NT2/D1 (cell line): ENCODE measurements at regions not wholly inside any gene's neighbourhood (a gene's known extent, or its start where the extent isn't known, plus 50 kb on each side); places are given as distances from the start of the nearest gene placed in this dataset.

Source experiments
- DNase-seq: peaks from one replicate; pipeline ENCODE4 v3.0.0-alpha.2; 2011; ENCODE audit warnings: low read depth, low spot score
- H3K27me3 ChIP-seq: 2 replicates; pipeline ENCODE4 v1.6.0; 2011; ENCODE audit warnings: mild to moderate bottlenecking; ENCODE audit not compliant: insufficient read length, insufficient read depth
- H3K36me3 ChIP-seq: 2 replicates; pipeline ENCODE4 v1.6.1; 2011; ENCODE audit warnings: mild to moderate bottlenecking, low read length, mixed read lengths; ENCODE audit not compliant: insufficient read depth, insufficient read length
- H3K4me1 ChIP-seq: 2 replicates; pipeline ENCODE4 v1.5.1; 2011; ENCODE audit not compliant: insufficient read depth, insufficient read length
- H3K4me3 ChIP-seq: 2 replicates; pipeline ENCODE4 v1.5.1; 2011; ENCODE audit warnings: low read depth; ENCODE audit not compliant: insufficient read length
- H3K9ac ChIP-seq: 2 replicates; pipeline ENCODE4 v1.6.0; 2011; ENCODE audit warnings: low read depth; ENCODE audit not compliant: insufficient read length
- H3K9me3 ChIP-seq: 2 replicates; pipeline ENCODE4 v1.5.1; 2011; ENCODE audit warnings: mild to moderate bottlenecking, low read length; ENCODE audit not compliant: insufficient read depth
- SUZ12 ChIP-seq: IDR thresholded peaks from 2 replicates; pipeline ENCODE4 v1.6.1; 2011; ENCODE audit not compliant: insufficient read length, insufficient read depth; ENCODE audit errors: extremely low read depth
- YY1 ChIP-seq: IDR thresholded peaks from 2 replicates; pipeline ENCODE4 v1.6.1; 2011; ENCODE audit not compliant: insufficient read length, insufficient read depth
- ZNF274 ChIP-seq: IDR thresholded peaks from 2 replicates; pipeline ENCODE4 v1.6.1; 2011; ENCODE audit warnings: mild to moderate bottlenecking, low read depth, low read length

- Histone ChIP-seq H3K27me3 (no peaks in the 10 kb centered on the region), H3K4me3 (no peak overlapping the region), H3K9me3 (no peaks in the 10 kb centered on the region), H3K4me1 (no peaks in the 10 kb centered on the region), H3K36me3 (no peaks in the 10 kb centered on the region), H3K9ac (no peak overlapping the region)
- TF ChIP-seq SUZ12: no peak
- TF ChIP-seq YY1: no peak
- TF ChIP-seq ZNF274: no peak
- DNase-seq: no peak
These were observed 121.9 kb upstream of the ARHGEF3 start for GRCh38 chr3:56923526-56924224.

GRCh38 chr3:56921573-56922453, 120.1 kb upstream of the ARHGEF3 start:
- Histone ChIP-seq H3K9me3 (no peaks in the 10 kb centered on the region), H3K4me1 (peaks cover 2% of the 10 kb centered on the region), H3K27me3 (no peaks in the 10 kb centered on the region), H3K4me3 (no peak overlapping the region), H3K36me3 (no peaks in the 10 kb centered on the region), H3K9ac (no peak overlapping the region)
- no peak for TF ChIP-seq YY1
- no peak for TF ChIP-seq SUZ12
- TF ChIP-seq ZNF274: no peak
- no peak for DNase-seq

- H3K27me3 ChIP-seq: no peaks in the 10 kb centered on the region
- no peaks in the 10 kb centered on the region for H3K9me3 ChIP-seq
- no peak for DNase-seq
- no peak overlapping the region for H3K4me3 ChIP-seq
- H3K4me1 ChIP-seq: peaks cover 5% of the 10 kb centered on the region
- H3K36me3 ChIP-seq: no peaks in the 10 kb centered on the region
- TF ChIP-seq YY1 (no peak), SUZ12 (no peak), ZNF274 (no peak)
- no peak overlapping the region for H3K9ac ChIP-seq
These were observed 118.0 kb upstream of the ARHGEF3 start for GRCh38 chr3:56919797-56920195.

GRCh38 chr3:56919137-56919796, 117.5 kb upstream of the ARHGEF3 start:
- Histone ChIP-seq H3K4me3 (no peak overlapping the region), H3K9ac (no peak overlapping the region), H3K9me3 (no peaks in the 10 kb centered on the region), H3K27me3 (no peaks in the 10 kb centered on the region), H3K36me3 (no peaks in the 10 kb centered on the region), H3K4me1 (peaks cover 5% of the 10 kb centered on the region)
- DNase-seq: no peak
- TF ChIP-seq ZNF274: no peak
- TF ChIP-seq SUZ12: no peak
- TF ChIP-seq YY1: no peak

- H3K27me3 ChIP-seq: no peaks in the 10 kb centered on the region
- H3K36me3 ChIP-seq: no peaks in the 10 kb centered on the region
- peaks cover 5% of the 10 kb centered on the region for H3K4me1 ChIP-seq
- no peaks in the 10 kb centered on the region for H3K9me3 ChIP-seq
- H3K9ac ChIP-seq: no peak overlapping the region
- TF ChIP-seq YY1: no peak
- no peak for TF ChIP-seq SUZ12
- TF ChIP-seq ZNF274: no peak
- DNase-seq: no peak
- no peak overlapping the region for H3K4me3 ChIP-seq
These were observed 116.4 kb upstream of the ARHGEF3 start for GRCh38 chr3:56918111-56918568.

GRCh38 chr3:56917361-56918110, 115.8 kb upstream of the ARHGEF3 start:
- no peak for DNase-seq
- H3K4me1 ChIP-seq: peaks cover 5% of the 10 kb centered on the region
- no peaks in the 10 kb centered on the region for H3K9me3 ChIP-seq
- no peak overlapping the region for H3K9ac ChIP-seq
- no peak overlapping the region for H3K4me3 ChIP-seq
- no peaks in the 10 kb centered on the region for H3K36me3 ChIP-seq
- H3K27me3 ChIP-seq: no peaks in the 10 kb centered on the region
- no peak for TF ChIP-seq SUZ12
- TF ChIP-seq ZNF274: no peak
- no peak for TF ChIP-seq YY1
